Central memory CD4-positive, alpha-beta T cell (primary cell): ENCODE measurements at regions not wholly inside any gene's neighbourhood (a gene's known extent, or its start where the extent isn't known, plus 50 kb on each side); places are given as distances from the start of the nearest gene placed in this dataset.

ENCODE experiments used
- DNase-seq: peaks from one replicate; pipeline ENCODE4 v3.0.0; 2022

GRCh38 chr14:97539884-97540283 lies 742.7 kb downstream of the VRK1 start:
- no peak for DNase-seq

DNA sequence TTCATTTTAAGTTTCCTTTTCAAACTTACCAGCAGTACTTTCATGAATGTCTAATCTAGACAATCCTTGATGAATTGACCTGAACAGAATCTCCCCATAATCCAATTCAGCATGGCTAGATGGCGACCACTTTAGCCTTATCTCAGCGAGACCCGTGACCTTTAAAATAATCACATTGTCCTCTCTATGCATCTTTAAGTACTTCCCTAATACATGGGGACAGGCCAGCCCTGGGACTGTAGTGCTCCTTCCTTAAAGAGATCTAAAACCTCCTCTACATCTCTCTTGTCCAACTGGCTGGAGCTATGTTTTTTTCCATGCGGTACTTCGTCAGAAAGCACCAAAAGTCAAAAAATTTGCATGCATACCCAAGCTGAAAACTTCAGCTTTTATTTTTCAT lies 746.0 kb downstream of the VRK1 start:
- no peak for DNase-seq

- DNase-seq, result no peak
Measured at GRCh38 chr14:97543816-97544215, 746.6 kb downstream of the VRK1 start.

DNA sequence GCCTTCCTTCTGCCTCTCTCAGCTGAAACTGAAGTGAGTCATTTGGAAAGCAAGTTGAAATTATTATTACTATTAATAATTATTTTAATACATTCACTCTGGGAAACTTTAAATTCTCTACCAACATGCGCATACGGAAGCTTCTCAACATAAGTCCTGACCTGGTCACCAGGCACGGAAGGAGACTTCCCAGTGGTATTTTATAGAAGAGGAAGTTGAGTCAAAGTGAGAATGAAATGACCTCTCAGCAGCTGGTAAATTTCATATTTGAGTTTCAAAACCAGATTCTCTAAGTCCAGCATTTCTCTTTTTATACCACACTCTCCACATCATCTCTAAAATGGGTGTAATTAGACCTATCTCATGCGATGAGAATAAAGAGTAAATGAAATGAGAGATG lies 747.4 kb downstream of the VRK1 start:
- no peak for DNase-seq

GRCh38 chr14:97546491-97547230 lies 749.5 kb downstream of the VRK1 start:
- no peak for DNase-seq

DNA sequence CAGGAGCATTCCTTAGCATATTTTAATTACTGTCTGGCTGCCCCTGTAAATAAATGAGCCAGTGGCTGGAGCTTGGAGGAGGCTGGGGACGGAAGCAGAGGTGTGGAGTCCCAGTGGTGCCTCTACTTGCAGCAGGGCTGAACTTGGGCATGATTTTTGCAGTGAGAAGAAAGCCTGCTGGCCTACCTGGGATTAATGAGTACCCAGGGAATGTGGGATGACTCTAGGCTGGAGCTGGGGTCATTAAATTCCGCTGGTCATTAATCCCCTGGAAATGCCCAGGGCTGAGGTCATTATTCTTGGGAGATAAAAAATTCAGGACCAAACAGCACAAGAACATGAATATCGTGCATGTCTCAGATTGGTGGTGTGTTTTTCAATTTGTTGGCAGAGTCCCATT lies 753.3 kb downstream of the VRK1 start:
- DNase-seq, result no peak

DNA sequence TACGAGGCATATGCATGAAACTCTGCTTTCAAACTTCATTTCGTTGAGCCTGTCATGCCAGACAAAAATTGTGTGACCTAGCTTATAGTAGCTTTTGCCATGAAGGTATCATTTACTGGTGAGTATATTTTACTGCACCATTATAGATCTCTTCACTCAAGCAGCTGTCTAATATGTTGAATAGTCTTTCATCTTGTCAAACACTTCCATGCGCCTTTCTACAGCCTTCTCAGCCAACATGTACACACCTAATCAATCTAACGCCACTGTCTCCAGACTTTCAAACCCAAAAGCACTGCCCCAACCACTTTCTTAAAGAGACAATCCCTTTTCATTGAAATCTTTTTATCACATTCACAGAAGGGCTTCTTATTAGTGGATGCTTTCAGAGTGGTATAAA lies 757.4 kb downstream of the VRK1 start:
- no peak for DNase-seq

GRCh38 chr14:97564334-97564733 lies 767.2 kb downstream of the VRK1 start:
- no peak for DNase-seq

GRCh38 chr14:97571201-97571600 lies 774.0 kb downstream of the VRK1 start:
- no peak for DNase-seq

- no peak for DNase-seq
Measured at GRCh38 chr14:97571866-97572555, 774.8 kb downstream of the VRK1 start.

- no peak for DNase-seq
Measured at GRCh38 chr14:97572583-97573458, 775.6 kb downstream of the VRK1 start.

GRCh38 chr14:97575677-97576076 lies 778.5 kb downstream of the VRK1 start:
- no peak for DNase-seq

DNA sequence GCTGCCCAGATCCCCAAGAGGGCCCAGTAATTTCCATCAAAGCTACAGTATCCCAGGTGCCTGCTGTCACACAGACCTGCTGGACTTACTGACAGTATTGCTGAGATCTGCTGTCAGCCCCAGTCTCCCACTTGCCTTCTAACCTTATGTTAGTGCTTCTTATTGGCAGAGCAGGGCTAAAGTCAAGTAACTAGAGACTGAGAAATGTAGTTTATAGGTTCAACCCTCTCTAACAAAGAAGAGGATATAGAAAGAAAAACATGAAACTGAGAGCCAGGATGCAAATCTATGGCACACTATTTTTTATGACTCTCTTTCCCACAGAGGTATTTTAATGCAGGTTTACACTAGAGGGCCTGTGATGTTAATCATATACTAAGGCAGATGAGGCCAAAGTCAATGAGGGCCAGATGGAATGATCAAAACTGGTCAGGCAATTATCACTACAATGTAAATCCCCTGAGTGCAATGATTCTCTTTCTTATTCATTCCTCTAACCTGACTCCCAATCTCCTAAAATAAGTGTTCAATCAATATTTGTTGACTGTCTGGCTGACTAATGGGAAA lies 781.9 kb downstream of the VRK1 start:
- DNase-seq, result no peak

GRCh38 chr14:97581016-97581415 lies 783.8 kb downstream of the VRK1 start:
- DNase-seq, result no peak

- DNase-seq, result no peak
Measured at GRCh38 chr14:97582022-97582421, 784.8 kb downstream of the VRK1 start.

GRCh38 chr14:97584528-97584927 lies 787.3 kb downstream of the VRK1 start:
- no peak for DNase-seq

- no peak for DNase-seq
Measured at GRCh38 chr14:97592341-97592980, 795.3 kb downstream of the VRK1 start.

GRCh38 chr14:97594306-97594705 lies 797.1 kb downstream of the VRK1 start:
- no peak for DNase-seq

GRCh38 chr14:97602438-97603117 lies 805.4 kb downstream of the VRK1 start:
- DNase-seq, result peak; percentile 90

- DNase-seq, result no peak
Measured at GRCh38 chr14:97603201-97603600, 806.0 kb downstream of the VRK1 start.

DNA sequence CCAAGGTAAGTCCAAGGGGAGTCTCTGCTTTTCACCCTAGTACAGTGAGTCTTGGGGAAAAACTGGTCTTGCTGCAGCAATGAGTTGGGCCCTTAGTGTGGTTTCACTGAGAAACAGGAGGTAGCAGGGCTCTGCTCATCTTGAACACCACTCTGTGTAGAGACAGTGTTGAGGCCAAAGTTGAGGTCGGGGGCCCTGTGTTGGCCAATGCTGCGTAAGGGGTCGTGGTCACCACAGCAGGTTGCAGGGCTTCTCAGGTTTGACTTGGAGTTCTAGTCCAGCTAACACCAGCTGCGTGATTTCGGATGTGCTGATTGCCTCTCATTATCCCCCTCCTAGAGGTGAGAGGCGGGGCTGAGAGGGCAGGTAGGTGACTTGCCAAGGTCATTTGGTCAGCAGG lies 807.5 kb downstream of the VRK1 start:
- DNase-seq, result no peak

GRCh38 chr14:97618401-97618800 lies 821.2 kb downstream of the VRK1 start:
- DNase-seq, result no peak
